ENCODE measurements at regions not wholly inside any gene's neighbourhood (a gene's known extent, or its start where the extent isn't known, plus 50 kb on each side); places are given as distances from the start of the nearest gene placed in this dataset.

GRCh38 chr4:178344096-178344495 lies 901.9 kb upstream of the AGA start:
- H3K36me3 ChIP-seq (replicated peaks; ENCODE audit: insufficient read depth, low read length) = no peaks in the 10 kb centered on the region
- no peak overlapping the region for H3K4me3 ChIP-seq (ENCODE audit: low read length)
- H3K79me2 ChIP-seq (ENCODE audit: low read length) = no peaks in the 10 kb centered on the region
- no peak overlapping the region for H3K9ac ChIP-seq (ENCODE audit: low read length)
- no peaks in the 10 kb centered on the region for H4K20me1 ChIP-seq (ENCODE audit: insufficient read depth, low read length)
- no peaks in the 10 kb centered on the region for H3K9me3 ChIP-seq (replicated peaks; ENCODE audit: insufficient read depth, low read length)
- H3K4me2 ChIP-seq (ENCODE audit: low read depth, low read length) = no peak overlapping the region
- H3K27ac ChIP-seq (ENCODE audit: low read length) = no peak overlapping the region
- no peak for TF ChIP-seq EZH2 (optimal IDR thresholded peaks at IDR 0.05; ENCODE audit: low read depth, low read length)
- H3K27me3 ChIP-seq (replicated peaks; ENCODE audit: insufficient read depth, low read length) = no peaks in the 10 kb centered on the region
- H3K4me1 ChIP-seq (ENCODE audit: low read length) = no peaks in the 10 kb centered on the region
- no peak overlapping the region for H2AFZ ChIP-seq (ENCODE audit: low read length)
- no peaks in the 10 kb centered on the region for H3K9me2 ChIP-seq (replicated peaks; ENCODE audit: insufficient read depth, low read length)
- no peaks in the 10 kb centered on the region for H3F3A ChIP-seq (ENCODE audit: insufficient read depth, low read length)
- no peak for DNase-seq

DNA sequence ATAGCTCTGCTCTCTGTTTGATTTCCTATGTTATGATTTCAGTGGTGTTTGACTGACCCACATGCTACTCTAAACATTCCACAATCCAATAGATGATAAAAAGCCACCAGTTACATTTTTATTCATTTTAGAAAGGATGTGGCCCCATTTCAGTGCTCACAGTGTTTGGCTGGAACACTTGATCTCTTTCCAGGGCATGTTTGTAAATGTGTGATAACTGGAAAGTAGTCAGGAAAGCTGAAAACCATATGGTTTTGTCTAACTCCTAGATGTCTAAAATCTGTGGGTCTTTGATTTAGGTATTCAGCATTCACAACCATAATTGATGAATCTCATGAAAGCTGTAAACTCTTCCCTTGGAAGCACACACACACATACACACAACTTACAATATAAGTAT lies 904.9 kb upstream of the AGA start:
- TF ChIP-seq EZH2 (optimal IDR thresholded peaks at IDR 0.05; ENCODE audit: low read depth, low read length) (no peak), EZH2phosphoT487 (IDR thresholded peaks at IDR 0.05; ENCODE audit: low read length) (no peak)
- TF ChIP-seq, protein P1, sequence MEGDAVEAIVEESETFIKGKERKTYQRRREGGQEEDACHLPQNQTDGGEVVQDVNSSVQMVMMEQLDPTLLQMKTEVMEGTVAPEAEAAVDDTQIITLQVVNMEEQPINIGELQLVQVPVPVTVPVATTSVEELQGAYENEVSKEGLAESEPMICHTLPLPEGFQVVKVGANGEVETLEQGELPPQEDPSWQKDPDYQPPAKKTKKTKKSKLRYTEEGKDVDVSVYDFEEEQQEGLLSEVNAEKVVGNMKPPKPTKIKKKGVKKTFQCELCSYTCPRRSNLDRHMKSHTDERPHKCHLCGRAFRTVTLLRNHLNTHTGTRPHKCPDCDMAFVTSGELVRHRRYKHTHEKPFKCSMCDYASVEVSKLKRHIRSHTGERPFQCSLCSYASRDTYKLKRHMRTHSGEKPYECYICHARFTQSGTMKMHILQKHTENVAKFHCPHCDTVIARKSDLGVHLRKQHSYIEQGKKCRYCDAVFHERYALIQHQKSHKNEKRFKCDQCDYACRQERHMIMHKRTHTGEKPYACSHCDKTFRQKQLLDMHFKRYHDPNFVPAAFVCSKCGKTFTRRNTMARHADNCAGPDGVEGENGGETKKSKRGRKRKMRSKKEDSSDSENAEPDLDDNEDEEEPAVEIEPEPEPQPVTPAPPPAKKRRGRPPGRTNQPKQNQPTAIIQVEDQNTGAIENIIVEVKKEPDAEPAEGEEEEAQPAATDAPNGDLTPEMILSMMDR (IDR thresholded peaks at IDR 0.05; ENCODE audit: low read length) = no peak
- H3K36me3 ChIP-seq (replicated peaks; ENCODE audit: insufficient read depth, low read length) = no peaks in the 10 kb centered on the region
- no peak for DNase-seq
- no peaks in the 10 kb centered on the region for H3K79me2 ChIP-seq (ENCODE audit: low read length)
- no peak overlapping the region for H3K9ac ChIP-seq (ENCODE audit: low read length)
- H3K4me3 ChIP-seq (ENCODE audit: low read length) = no peak overlapping the region
- no peaks in the 10 kb centered on the region for H3K9me2 ChIP-seq (replicated peaks; ENCODE audit: insufficient read depth, low read length)
- H3K4me1 ChIP-seq (ENCODE audit: low read length) = no peaks in the 10 kb centered on the region
- no peaks in the 10 kb centered on the region for H3K27me3 ChIP-seq (replicated peaks; ENCODE audit: insufficient read depth, low read length)
- no peaks in the 10 kb centered on the region for H3F3A ChIP-seq (ENCODE audit: insufficient read depth, low read length)
- H2AFZ ChIP-seq (ENCODE audit: low read length) = no peak overlapping the region
- no peak overlapping the region for H3K4me2 ChIP-seq (ENCODE audit: low read depth, low read length)
- H3K27ac ChIP-seq (ENCODE audit: low read length) = no peak overlapping the region
- H4K20me1 ChIP-seq (ENCODE audit: insufficient read depth, low read length) = no peaks in the 10 kb centered on the region
- no peaks in the 10 kb centered on the region for H3K9me3 ChIP-seq (replicated peaks; ENCODE audit: insufficient read depth, low read length)

DNA sequence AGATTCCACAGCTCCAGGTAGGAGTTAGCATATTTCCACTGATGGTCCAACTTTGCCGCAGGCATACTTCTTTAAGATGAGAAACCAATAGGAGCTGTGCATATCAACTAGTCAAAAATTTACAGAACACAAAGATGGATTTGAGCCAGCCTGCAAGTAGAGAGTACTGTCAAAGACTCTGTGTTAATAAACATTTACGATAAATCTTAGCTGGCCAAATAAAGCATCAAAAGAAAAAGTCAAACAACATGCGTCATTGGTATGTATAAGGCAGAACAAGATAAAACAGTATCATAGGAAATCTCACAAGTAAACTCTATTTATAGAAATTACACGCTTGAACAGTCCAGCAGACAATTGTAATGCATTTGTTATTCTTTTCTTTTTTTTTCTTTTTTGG lies 907.4 kb upstream of the AGA start:
- H2AFZ ChIP-seq (ENCODE audit: low read length) = no peak overlapping the region
- no peak for DNase-seq
- H3K4me3 ChIP-seq (ENCODE audit: low read length) = no peak overlapping the region
- H3K4me2 ChIP-seq (ENCODE audit: low read depth, low read length) = no peak overlapping the region
- no peaks in the 10 kb centered on the region for H3K9me2 ChIP-seq (replicated peaks; ENCODE audit: insufficient read depth, low read length)
- H3F3A ChIP-seq (ENCODE audit: insufficient read depth, low read length) = no peaks in the 10 kb centered on the region
- no peaks in the 10 kb centered on the region for H3K4me1 ChIP-seq (ENCODE audit: low read length)
- no peak overlapping the region for H3K9ac ChIP-seq (ENCODE audit: low read length)
- H3K9me3 ChIP-seq (replicated peaks; ENCODE audit: insufficient read depth, low read length) = no peaks in the 10 kb centered on the region
- no peak overlapping the region for H3K27ac ChIP-seq (ENCODE audit: low read length)
- no peaks in the 10 kb centered on the region for H3K27me3 ChIP-seq (replicated peaks; ENCODE audit: insufficient read depth, low read length)
- H3K36me3 ChIP-seq (replicated peaks; ENCODE audit: insufficient read depth, low read length) = no peaks in the 10 kb centered on the region
- no peaks in the 10 kb centered on the region for H4K20me1 ChIP-seq (ENCODE audit: insufficient read depth, low read length)
- H3K79me2 ChIP-seq (ENCODE audit: low read length) = no peaks in the 10 kb centered on the region
- no peak for TF ChIP-seq EZH2phosphoT487 (IDR thresholded peaks at IDR 0.05; ENCODE audit: low read length)
- TF ChIP-seq, protein P1 (IDR thresholded peaks at IDR 0.05; ENCODE audit: low read length) = no peak
- no peak for TF ChIP-seq EZH2 (optimal IDR thresholded peaks at IDR 0.05; ENCODE audit: low read depth, low read length)

DNA sequence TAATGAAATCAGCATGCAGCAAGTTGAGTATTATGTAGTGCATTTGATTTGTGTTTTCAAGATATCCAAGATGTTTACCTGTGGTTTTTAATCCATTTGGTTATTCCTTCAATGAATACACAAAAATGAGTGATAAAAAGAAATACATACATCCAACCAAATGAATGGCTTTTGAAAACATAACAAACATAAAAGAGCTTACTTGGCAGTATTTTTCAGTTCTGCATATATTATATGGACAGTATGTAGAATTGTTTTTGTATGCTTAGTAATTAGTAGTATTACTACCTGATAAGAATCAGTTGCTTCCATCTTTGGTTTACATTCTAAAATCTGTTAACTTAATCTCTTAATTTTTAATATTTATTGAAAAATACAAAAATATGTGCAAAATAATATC lies 908.9 kb upstream of the AGA start:
- H3F3A ChIP-seq (ENCODE audit: insufficient read depth, low read length) = no peaks in the 10 kb centered on the region

More for the DNA sequence above, 908.9 kb upstream of the AGA start:
- no peaks in the 10 kb centered on the region for H3K4me1 ChIP-seq (ENCODE audit: low read length)
- H4K20me1 ChIP-seq (ENCODE audit: insufficient read depth, low read length) = no peaks in the 10 kb centered on the region
- no peaks in the 10 kb centered on the region for H3K27me3 ChIP-seq (replicated peaks; ENCODE audit: insufficient read depth, low read length)
- H2AFZ ChIP-seq (ENCODE audit: low read length) = no peak overlapping the region
- H3K79me2 ChIP-seq (ENCODE audit: low read length) = no peaks in the 10 kb centered on the region
- no peaks in the 10 kb centered on the region for H3K9me3 ChIP-seq (replicated peaks; ENCODE audit: insufficient read depth, low read length)
- H3K36me3 ChIP-seq (replicated peaks; ENCODE audit: insufficient read depth, low read length) = no peaks in the 10 kb centered on the region
- no peak overlapping the region for H3K4me3 ChIP-seq (ENCODE audit: low read length)
- no peak overlapping the region for H3K9ac ChIP-seq (ENCODE audit: low read length)
- no peak for DNase-seq
- TF ChIP-seq, protein P1 (IDR thresholded peaks at IDR 0.05; ENCODE audit: low read length) = no peak
- TF ChIP-seq EZH2phosphoT487 (IDR thresholded peaks at IDR 0.05; ENCODE audit: low read length) = no peak
- no peak for TF ChIP-seq EZH2 (optimal IDR thresholded peaks at IDR 0.05; ENCODE audit: low read depth, low read length)
- no peak overlapping the region for H3K27ac ChIP-seq (ENCODE audit: low read length)
- H3K9me2 ChIP-seq (replicated peaks; ENCODE audit: insufficient read depth, low read length) = no peaks in the 10 kb centered on the region
- no peak overlapping the region for H3K4me2 ChIP-seq (ENCODE audit: low read depth, low read length)

Data from MM.1S (cell line).